H1 (cell line): ENCODE measurements at regions not wholly inside any gene's neighbourhood (a gene's known extent, or its start where the extent isn't known, plus 50 kb on each side); places are given as distances from the start of the nearest gene placed in this dataset.

Experiments
- CTCF ChIA-PET: fragments of 300-600 bp; sonication (Branson Sonifier 250); formaldehyde crosslinking; loops from one replicate; lab custom pipeline; 2021; ENCODE audit not compliant: partially characterized antibody; lab: Charles Lee
- POLR2A ChIA-PET: fragments of 300-600 bp; sonication (Branson Sonifier 250); formaldehyde crosslinking; loops from one replicate; lab custom pipeline; 2021; ENCODE audit warnings: inconsistent platforms; ENCODE audit not compliant: partially characterized antibody; lab: Charles Lee
- DNase-seq, 2 experiments: peaks; one replicate each; pipeline versions ENCODE4 v3.0.0 to v3.0.0-alpha.2; 2010 to 2022; ENCODE audit warnings: low spot score in 2 of 2, low read depth in 1 of 2, mixed read lengths in 1 of 2
- FAIRE-seq: peaks from 2 replicates; lab custom pipeline; 2011; peaks lifted over from hg19 to GRCh38; lab: Jason Lieb, UNC
- H2AFZ ChIP-seq: 2 replicates; pipeline ENCODE4 v1.8.1; 2012; ENCODE audit warnings: low read length, inconsistent platforms
- H2AK5ac ChIP-seq: 2 replicates; pipeline ENCODE4 v1.6.1; 2013; ENCODE audit warnings: low read depth, low read length
- H2BK120ac ChIP-seq: replicated peaks from 2 replicates; pipeline ENCODE3; 2013; ENCODE audit warnings: low read depth, low read length, inconsistent platforms
- H2BK12ac ChIP-seq: 2 replicates; pipeline ENCODE4 v1.6.1; 2013; ENCODE audit warnings: low read depth, low read length
- H2BK15ac ChIP-seq: 2 replicates; pipeline ENCODE4 v1.6.1; 2013; ENCODE audit warnings: low read length
- H2BK20ac ChIP-seq: 2 replicates; pipeline ENCODE4 v1.6.1; 2013; ENCODE audit warnings: low read length
- H2BK5ac ChIP-seq: 2 replicates; pipeline ENCODE4 v1.6.1; 2013; ENCODE audit warnings: low read depth, low read length
- H3K14ac ChIP-seq: 2 replicates; pipeline ENCODE4 v1.6.1; 2013; ENCODE audit warnings: inconsistent platforms; ENCODE audit not compliant: insufficient read length
- H3K18ac ChIP-seq: 2 replicates; pipeline ENCODE4 v1.6.1; 2013; ENCODE audit warnings: low read length; ENCODE audit errors: extremely low read depth
- H3K23ac ChIP-seq: 2 replicates; pipeline ENCODE4 v1.6.1; 2013; ENCODE audit warnings: inconsistent platforms; ENCODE audit not compliant: insufficient read length
- H3K23me2 ChIP-seq: 2 replicates; pipeline ENCODE4 v1.6.1; 2013; ENCODE audit warnings: low read depth, low read length
- H3K27ac ChIP-seq: 2 replicates; pipeline ENCODE4 v1.6.1; 2011; ENCODE audit warnings: low read depth, low read length, inconsistent platforms
- H3K27me3 ChIP-seq, 4 experiments: replicated peaks in 1 of 4; 1 replicate in 1 of 4; 2 replicates in 3 of 4; pipeline versions ENCODE4 v1.6.1 to v1.8.1; 2011 to 2013; ENCODE audit warnings: low read length in 3 of 4, mild to moderate bottlenecking in 3 of 4, inconsistent platforms in 2 of 4, mixed read lengths in 2 of 4, moderate library complexity in 1 of 4; ENCODE audit not compliant: control insufficient read depth in 3 of 4, insufficient read depth in 3 of 4; ENCODE audit errors: extremely low read depth in 1 of 4
- H3K36me3 ChIP-seq, 4 experiments: 2 replicates each; pipeline versions ENCODE4 v1.6.1 to v1.8.1; 2011 to 2013; ENCODE audit warnings: mild to moderate bottlenecking in 4 of 4, low read length in 3 of 4, moderate library complexity in 2 of 4, control low read depth in 1 of 4, inconsistent platforms in 1 of 4; ENCODE audit not compliant: insufficient read depth in 4 of 4, control insufficient read depth in 2 of 4
- H3K4ac ChIP-seq: replicated peaks from 2 replicates; pipeline ENCODE3; 2013; ENCODE audit warnings: low read length, low read depth, mixed read lengths, inconsistent platforms; ENCODE audit not compliant: insufficient read length
- H3K4me1 ChIP-seq, 4 experiments: replicated peaks in 1 of 4; 1 replicate in 1 of 4; 2 replicates in 3 of 4; pipeline versions ENCODE4 v1.6.1 to v1.8.1; 2011 to 2013; ENCODE audit warnings: low read length in 3 of 4, inconsistent platforms in 2 of 4, mixed read lengths in 1 of 4; ENCODE audit not compliant: insufficient read depth in 4 of 4, control insufficient read depth in 3 of 4
- H3K4me2 ChIP-seq, 2 experiments: 2 replicates each; pipeline versions ENCODE4 v1.6.1 to v1.8.1; 2011 to 2013; ENCODE audit warnings: low read depth in 2 of 2, low read length in 2 of 2, control low read depth in 1 of 2, inconsistent platforms in 1 of 2, mild to moderate bottlenecking in 1 of 2; ENCODE audit not compliant: insufficient read depth in 1 of 2
- H3K4me3 ChIP-seq, 4 experiments: fragments of 200-600, 300-600 bp in 1 of 4; sonication (generic), shearing (Covaris generic), sonication (Bioruptor Twin) in 1 of 4; 2 replicates each; pipeline versions ENCODE4 v1.5.1 to v1.8.1; 2011 to 2016; ENCODE audit warnings: low read length in 4 of 4, low read depth in 3 of 4, control low read depth in 2 of 4, inconsistent platforms in 2 of 4, mild to moderate bottlenecking in 2 of 4, mixed read lengths in 1 of 4, moderate library complexity in 1 of 4; ENCODE audit not compliant: insufficient read depth in 2 of 4; ENCODE audit errors: extremely low read depth in 1 of 4
- H3K56ac ChIP-seq: replicated peaks from 2 replicates; pipeline ENCODE3; 2013; ENCODE audit warnings: low read depth, mild to moderate bottlenecking, mixed read lengths, low read length, inconsistent platforms; ENCODE audit not compliant: insufficient read length
- H3K79me1 ChIP-seq: 2 replicates; pipeline ENCODE4 v1.6.1; 2013; ENCODE audit warnings: low read depth, low read length, control low read depth
- H3K79me2 ChIP-seq, 2 experiments: 2 replicates each; pipeline versions ENCODE4 v1.6.1 to v1.8.1; 2012 to 2013; ENCODE audit warnings: low read length in 2 of 2, mild to moderate bottlenecking in 2 of 2, inconsistent platforms in 1 of 2; ENCODE audit not compliant: insufficient read depth in 2 of 2, control insufficient read depth in 1 of 2
- H3K9ac ChIP-seq, 4 experiments: replicated peaks in 1 of 4; 1 replicate in 1 of 4; 2 replicates in 3 of 4; pipeline versions ENCODE4 v1.6.1 to v1.8.1; 2011 to 2013; ENCODE audit warnings: low read depth in 3 of 4, low read length in 3 of 4, control low read depth in 2 of 4, mild to moderate bottlenecking in 2 of 4, moderate library complexity in 2 of 4, inconsistent platforms in 1 of 4; ENCODE audit errors: extremely low read depth in 1 of 4
- H3K9me3 ChIP-seq, 2 experiments: 2 replicates each; pipeline versions ENCODE4 v1.6.1 to v1.8.1; 2012 to 2013; ENCODE audit warnings: mild to moderate bottlenecking in 2 of 2, moderate library complexity in 2 of 2, control low read depth in 1 of 2, inconsistent platforms in 1 of 2, low read depth in 1 of 2, low read length in 1 of 2, mixed read lengths in 1 of 2; ENCODE audit not compliant: insufficient read depth in 2 of 2
- H4K20me1 ChIP-seq, 2 experiments: replicated peaks in 1 of 2; 2 replicates each; pipeline versions ENCODE3 to v1.8.1; 2011 to 2013; ENCODE audit warnings: inconsistent platforms in 2 of 2, low read length in 2 of 2, mild to moderate bottlenecking in 1 of 2; ENCODE audit not compliant: insufficient read depth in 2 of 2, control insufficient read depth in 1 of 2
- H4K5ac ChIP-seq: 2 replicates; pipeline ENCODE4 v1.6.1; 2013; ENCODE audit warnings: low read length, low read depth, mixed read lengths, inconsistent platforms; ENCODE audit not compliant: insufficient read length
- H4K8ac ChIP-seq: 2 replicates; pipeline ENCODE4 v1.8.0; 2013; ENCODE audit warnings: mild to moderate bottlenecking, moderate library complexity, low read length, inconsistent platforms; ENCODE audit not compliant: insufficient read depth; ENCODE audit errors: extremely low read depth
- H4K91ac ChIP-seq: replicated peaks from 2 replicates; pipeline ENCODE3; 2013; ENCODE audit warnings: low read length, mixed read lengths, inconsistent platforms; ENCODE audit not compliant: insufficient read length
- CTBP2 ChIP-seq: IDR thresholded peaks from 2 replicates; pipeline ENCODE4 v1.7.0; 2011; ENCODE audit warnings: borderline replicate concordance, mild to moderate bottlenecking, moderate library complexity, mixed read lengths, low read length; ENCODE audit not compliant: insufficient read depth, insufficient read length
- JUN ChIP-seq: IDR thresholded peaks from 2 replicates; pipeline ENCODE4 v1.6.1; 2011; ENCODE audit warnings: low read depth, mild to moderate bottlenecking, improper control_type of control experiment, low read length
- KDM5A ChIP-seq: fragments of 200-600 bp; IDR thresholded peaks from 2 replicates; pipeline ENCODE4 v1.7.1; 2012; ENCODE audit warnings: mild to moderate bottlenecking, low read length, inconsistent platforms, mixed read lengths
- POU5F1 ChIP-seq: IDR thresholded peaks from 2 replicates; pipeline ENCODE4 v1.6.1; 2011; ENCODE audit warnings: low read depth, mild to moderate bottlenecking, low read length, moderate library complexity
- SIX5 ChIP-seq: IDR thresholded peaks from 2 replicates; pipeline ENCODE4 v1.6.1; 2011; ENCODE audit warnings: mild to moderate bottlenecking, low read depth, low read length
- SP1 ChIP-seq: IDR thresholded peaks from 2 replicates; pipeline ENCODE4 v1.6.1; 2011; ENCODE audit warnings: low read depth, low read length
- WGBS, 2 experiments: shearing (Covaris generic) in 1 of 2; methylation state at CpG; one replicate each; pipeline versions ENCODE4 v1.1.6 to v1.1.7; 2013 to 2015; ENCODE audit warnings: low lambda C conversion rate in 2 of 2, mixed read lengths in 2 of 2, inconsistent platforms in 1 of 2, low coverage in 1 of 2, missing lambda C conversion rate in 1 of 2; ENCODE audit not compliant: insufficient replicate concordance in 2 of 2, insufficient coverage in 1 of 2, insufficient read length in 1 of 2; ENCODE audit errors: extremely low coverage in 1 of 2, missing lambda C conversion rate in 1 of 2; 5-methylcytosine and 5-hydroxymethylcytosine counted together
- TF ChIP-seq, protein P1 (sequence below): IDR thresholded peaks from 2 replicates; pipeline ENCODE4 v1.6.1; 2012; ENCODE audit warnings: low read length, inconsistent platforms
- TF ChIP-seq, protein P2 (sequence below): IDR thresholded peaks from 2 replicates; pipeline ENCODE4 v1.6.1; 2011; ENCODE audit warnings: low read depth, mild to moderate bottlenecking, low read length; ENCODE audit not compliant: insufficient read depth

DNA sequence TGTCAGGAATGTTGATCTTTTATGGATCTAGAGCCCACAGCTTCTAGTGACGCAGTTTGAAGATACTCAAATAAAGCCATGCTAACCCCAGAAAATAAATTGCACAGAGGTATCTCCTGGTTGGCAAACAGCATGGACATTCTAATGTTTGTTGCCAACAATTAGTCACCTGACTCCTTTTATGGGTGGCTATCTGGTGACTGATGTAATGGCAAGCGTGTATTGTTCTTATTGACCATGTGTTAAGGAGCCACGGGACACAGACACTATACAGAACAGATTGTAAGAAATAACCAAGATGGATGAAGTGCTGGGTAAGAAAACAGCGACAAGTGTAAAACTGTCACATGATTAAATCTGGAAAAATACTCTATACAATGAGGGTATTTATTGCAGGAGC, 401.3 kb upstream of the PDE3A start:
- H4K5ac ChIP-seq, result no peak overlapping the region
- no peak overlapping the region for H2AK5ac ChIP-seq
- no peaks in the 10 kb centered on the region for H3K23me2 ChIP-seq
- ChIA-PET POLR2A (no interaction called here), CTCF (no interaction called here)
- FAIRE-seq (no peak), DNase-seq (no peak)
- H3K79me1 ChIP-seq, result no peaks in the 10 kb centered on the region
- H3K27me3 ChIP-seq, result no peaks in the 10 kb centered on the region
- WGBS, 2 experiments, result 96% methylated on average over 4 of the region's 4 CpGs; no CpG with 5 or more reads in 1 of the 2 experiments
- no peak overlapping the region for H2BK15ac ChIP-seq
- no peak overlapping the region for H2AFZ ChIP-seq
- no peak overlapping the region for H3K18ac ChIP-seq
- H3K9ac ChIP-seq, result no peak overlapping the region
- H4K8ac ChIP-seq, result no peak overlapping the region
- H3K4me1 ChIP-seq, result peaks cover 0 to 7% (median 4%) of the 10 kb centered on the region in 4 experiments; a peak in 3 of 7 replicates
- no peak overlapping the region for H3K4me2 ChIP-seq
- no peak overlapping the region for H3K27ac ChIP-seq
- H3K79me2 ChIP-seq, result no peaks in the 10 kb centered on the region
- H2BK5ac ChIP-seq, result no peak overlapping the region
- no peak overlapping the region for H3K56ac ChIP-seq
- H3K23ac ChIP-seq, result no peak overlapping the region
- H2BK12ac ChIP-seq, result no peak overlapping the region
- H3K36me3 ChIP-seq, result no peaks in the 10 kb centered on the region
- H3K14ac ChIP-seq, result no peak overlapping the region
- no peaks in the 10 kb centered on the region for H4K20me1 ChIP-seq
- no peaks in the 10 kb centered on the region for H3K9me3 ChIP-seq
- no peak overlapping the region for H2BK120ac ChIP-seq
- H3K4me3 ChIP-seq, result no peak overlapping the region
- no peak overlapping the region for H3K4ac ChIP-seq
- H4K91ac ChIP-seq, result no peak overlapping the region
- no peak overlapping the region for H2BK20ac ChIP-seq
- TF ChIP-seq, protein P1, sequence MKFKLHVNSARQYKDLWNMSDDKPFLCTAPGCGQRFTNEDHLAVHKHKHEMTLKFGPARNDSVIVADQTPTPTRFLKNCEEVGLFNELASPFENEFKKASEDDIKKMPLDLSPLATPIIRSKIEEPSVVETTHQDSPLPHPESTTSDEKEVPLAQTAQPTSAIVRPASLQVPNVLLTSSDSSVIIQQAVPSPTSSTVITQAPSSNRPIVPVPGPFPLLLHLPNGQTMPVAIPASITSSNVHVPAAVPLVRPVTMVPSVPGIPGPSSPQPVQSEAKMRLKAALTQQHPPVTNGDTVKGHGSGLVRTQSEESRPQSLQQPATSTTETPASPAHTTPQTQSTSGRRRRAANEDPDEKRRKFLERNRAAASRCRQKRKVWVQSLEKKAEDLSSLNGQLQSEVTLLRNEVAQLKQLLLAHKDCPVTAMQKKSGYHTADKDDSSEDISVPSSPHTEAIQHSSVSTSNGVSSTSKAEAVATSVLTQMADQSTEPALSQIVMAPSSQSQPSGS, result no peak
- TF ChIP-seq CTBP2 (no peak), KDM5A (no peak), SP1 (no peak), JUN (no peak), SIX5 (no peak), POU5F1 (no peak)
- TF ChIP-seq, protein P2, sequence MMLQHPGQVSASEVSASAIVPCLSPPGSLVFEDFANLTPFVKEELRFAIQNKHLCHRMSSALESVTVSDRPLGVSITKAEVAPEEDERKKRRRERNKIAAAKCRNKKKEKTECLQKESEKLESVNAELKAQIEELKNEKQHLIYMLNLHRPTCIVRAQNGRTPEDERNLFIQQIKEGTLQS, result no peak
